ENCODE measurements at regions not wholly inside any gene's neighbourhood (a gene's known extent, or its start where the extent isn't known, plus 50 kb on each side); places are given as distances from the start of the nearest gene placed in this dataset.

- H2AFZ ChIP-seq (ENCODE audit: control insufficient read depth, low read length): no peak overlapping the region
- no peak overlapping the region for H3K27ac ChIP-seq (ENCODE audit: control insufficient read depth, insufficient read depth, low read length)
- dilution Hi-C loops (cut with MboI; ENCODE audit: extremely low pct_ligation_motif_present, low sequenced_read_pairs): no loop called here
- no peaks in the 10 kb centered on the region for H3K27me3 ChIP-seq (ENCODE audit: control insufficient read depth, extremely low read depth, insufficient read depth, low read length)
- TF ChIP-seq EZH2 (IDR thresholded peaks at IDR 0.05; ENCODE audit: low read length) (no peak), CTCF (optimal IDR thresholded peaks at IDR 0.05 in 1 of 3, IDR thresholded peaks at IDR 0.05 in 1 of 3, conservative IDR thresholded peaks at IDR 0.05 in 1 of 3; ENCODE audit: extremely low read depth in 1 of 3, insufficient read depth in 2 of 3, low read length in 3 of 3) (no peak)
- H3K9me3 ChIP-seq (ENCODE audit: control insufficient read depth, low read depth, low read length): no peaks in the 10 kb centered on the region
- no peak overlapping the region for H3K4me3 ChIP-seq (ENCODE audit: control insufficient read depth in 2 of 3, extremely low read depth in 1 of 3, insufficient read depth in 2 of 3, low read depth in 1 of 3, low read length in 3 of 3)
- no peaks in the 10 kb centered on the region for H3K79me2 ChIP-seq (ENCODE audit: control insufficient read depth, insufficient read depth, low read length)
- H3K4me1 ChIP-seq (ENCODE audit: control insufficient read depth, extremely low read depth, insufficient read depth, low read length): no peaks in the 10 kb centered on the region
- DNase-seq (ENCODE audit: low read depth, low spot score) (no peak), FAIRE-seq (no peak)
- H4K20me1 ChIP-seq (ENCODE audit: control insufficient read depth, extremely low read depth, insufficient read depth, low read length): no peaks in the 10 kb centered on the region
- H3K9ac ChIP-seq (ENCODE audit: control insufficient read depth, extremely low read depth, insufficient read depth, low read length): no peak overlapping the region
- H3K4me2 ChIP-seq (ENCODE audit: control insufficient read depth, extremely low read depth, insufficient read depth, low read depth, low read length): no peak overlapping the region
- H3K9me1 ChIP-seq (ENCODE audit: control insufficient read depth, extremely low read depth, insufficient read depth, low read length): no peaks in the 10 kb centered on the region
- no peaks in the 10 kb centered on the region for H3K36me3 ChIP-seq (ENCODE audit: control insufficient read depth in 2 of 2, extremely low read depth in 1 of 2, insufficient read depth in 2 of 2, low read length in 2 of 2)
Measured at GRCh38 chr1:170354690-170355089, 177.3 kb upstream of the GORAB start.

- Histone ChIP-seq H3K27ac (ENCODE audit: control insufficient read depth, insufficient read depth, low read length) (no peak overlapping the region), H3K27me3 (ENCODE audit: control insufficient read depth, extremely low read depth, insufficient read depth, low read length) (no peaks in the 10 kb centered on the region), H3K36me3 (ENCODE audit: control insufficient read depth in 2 of 2, extremely low read depth in 1 of 2, insufficient read depth in 2 of 2, low read length in 2 of 2) (no peaks in the 10 kb centered on the region), H3K4me1 (ENCODE audit: control insufficient read depth, extremely low read depth, insufficient read depth, low read length) (no peaks in the 10 kb centered on the region), H3K9me3 (ENCODE audit: control insufficient read depth, low read depth, low read length) (no peaks in the 10 kb centered on the region), H3K4me3 (ENCODE audit: control insufficient read depth in 2 of 3, extremely low read depth in 1 of 3, insufficient read depth in 2 of 3, low read depth in 1 of 3, low read length in 3 of 3) (no peak overlapping the region), H3K4me2 (ENCODE audit: control insufficient read depth, extremely low read depth, insufficient read depth, low read depth, low read length) (no peak overlapping the region), H3K9me1 (ENCODE audit: control insufficient read depth, extremely low read depth, insufficient read depth, low read length) (no peaks in the 10 kb centered on the region), H2AFZ (ENCODE audit: control insufficient read depth, low read length) (no peak overlapping the region), H3K9ac (ENCODE audit: control insufficient read depth, extremely low read depth, insufficient read depth, low read length) (no peak overlapping the region), H3K79me2 (ENCODE audit: control insufficient read depth, insufficient read depth, low read length) (no peaks in the 10 kb centered on the region), H4K20me1 (ENCODE audit: control insufficient read depth, extremely low read depth, insufficient read depth, low read length) (no peaks in the 10 kb centered on the region)
- FAIRE-seq: no peak
- DNase-seq (ENCODE audit: low read depth, low spot score): no peak
- dilution Hi-C loops (cut with MboI; ENCODE audit: extremely low pct_ligation_motif_present, low sequenced_read_pairs): no loop called here
- TF ChIP-seq CTCF (optimal IDR thresholded peaks at IDR 0.05 in 1 of 3, IDR thresholded peaks at IDR 0.05 in 1 of 3, conservative IDR thresholded peaks at IDR 0.05 in 1 of 3; ENCODE audit: extremely low read depth in 1 of 3, insufficient read depth in 2 of 3, low read length in 3 of 3) (no peak), EZH2 (IDR thresholded peaks at IDR 0.05; ENCODE audit: low read length) (no peak)
Measured at GRCh38 chr1:170355267-170355801, 176.6 kb upstream of the GORAB start.

Data from keratinocyte (primary cell).